Nephron progenitor cell (in vitro differentiated cells): ENCODE measurements at regions not wholly inside any gene's neighbourhood (a gene's known extent, or its start where the extent isn't known, plus 50 kb on each side); places are given as distances from the start of the nearest gene placed in this dataset.
"Not testable (repeated sequence)": the region's sequence is repeated elsewhere in the genome, so short reads cannot be mapped to it uniquely, and the experiment has no call there.

Source experiments
- DNase-seq: peaks from one replicate; pipeline ENCODE4 v3.0.0; 2021
- H3K27ac Mint-ChIP-seq: 2 replicates; pipeline ENCODE4 v1.8.0; 2021; ENCODE audit warnings: mild to moderate bottlenecking, moderate library complexity, mixed read lengths
- H3K27me3 Mint-ChIP-seq: 2 replicates; pipeline ENCODE4 v1.8.0; 2021; ENCODE audit warnings: mild to moderate bottlenecking, low read depth, mixed read lengths; ENCODE audit not compliant: poor library complexity
- H3K36me3 Mint-ChIP-seq: 2 replicates; pipeline ENCODE4 v1.8.0; 2021; ENCODE audit warnings: low read depth, mixed read lengths
- H3K4me1 Mint-ChIP-seq: 2 replicates; pipeline ENCODE4 v1.8.0; 2021; ENCODE audit warnings: mixed read lengths
- H3K4me3 Mint-ChIP-seq: 2 replicates; pipeline ENCODE4 v1.8.0; 2021; ENCODE audit warnings: mild to moderate bottlenecking, moderate library complexity, mixed read lengths
- H3K9me3 Mint-ChIP-seq: 2 replicates; pipeline ENCODE4 v1.8.0; 2021; ENCODE audit warnings: mild to moderate bottlenecking, moderate library complexity, mixed read lengths
- TF ChIP-seq, protein P1 (sequence below): fragments of 200-600 bp; sonication (generic); IDR thresholded peaks from 2 replicates; pipeline ENCODE4 v1.5.0; 2021; ENCODE audit warnings: antibody characterized with exemption

DNA sequence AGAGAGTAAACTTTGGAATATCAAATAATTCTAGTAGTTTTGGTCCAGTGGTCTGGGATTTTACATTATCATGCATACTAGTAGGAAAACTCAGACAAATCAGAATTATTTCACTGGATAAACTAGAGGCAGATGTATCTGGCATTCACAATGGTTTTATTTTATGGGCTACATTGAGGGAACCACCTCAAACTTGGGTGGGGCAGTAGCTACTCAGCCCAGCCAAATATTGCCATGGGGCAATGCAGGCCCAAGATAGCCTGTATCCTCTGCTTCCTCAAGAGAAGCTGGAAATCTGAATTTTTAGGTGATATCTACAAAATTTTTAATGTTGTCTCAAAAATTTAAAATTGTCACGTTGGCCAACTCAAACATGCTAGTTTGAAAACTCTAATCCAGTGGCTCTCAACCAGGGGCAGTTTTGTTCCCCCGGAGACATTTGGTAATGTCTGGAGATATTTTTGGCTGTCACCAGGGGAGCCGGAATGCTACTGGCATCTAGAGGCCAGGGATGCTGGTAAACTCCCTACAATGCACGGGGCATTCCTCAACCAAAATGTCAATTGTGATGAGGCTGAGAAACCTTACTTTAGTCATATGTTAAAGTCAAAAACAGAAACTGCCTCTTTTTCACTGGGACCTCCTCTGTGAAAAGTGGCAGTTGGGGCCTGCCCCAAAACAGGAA, 172.8 kb upstream of the SPRED2 start:
- no peak overlapping the region for H3K4me3 Mint-ChIP-seq
- H3K9me3 Mint-ChIP-seq, result peaks cover 17% of the 10 kb centered on the region
- TF ChIP-seq, protein P1, sequence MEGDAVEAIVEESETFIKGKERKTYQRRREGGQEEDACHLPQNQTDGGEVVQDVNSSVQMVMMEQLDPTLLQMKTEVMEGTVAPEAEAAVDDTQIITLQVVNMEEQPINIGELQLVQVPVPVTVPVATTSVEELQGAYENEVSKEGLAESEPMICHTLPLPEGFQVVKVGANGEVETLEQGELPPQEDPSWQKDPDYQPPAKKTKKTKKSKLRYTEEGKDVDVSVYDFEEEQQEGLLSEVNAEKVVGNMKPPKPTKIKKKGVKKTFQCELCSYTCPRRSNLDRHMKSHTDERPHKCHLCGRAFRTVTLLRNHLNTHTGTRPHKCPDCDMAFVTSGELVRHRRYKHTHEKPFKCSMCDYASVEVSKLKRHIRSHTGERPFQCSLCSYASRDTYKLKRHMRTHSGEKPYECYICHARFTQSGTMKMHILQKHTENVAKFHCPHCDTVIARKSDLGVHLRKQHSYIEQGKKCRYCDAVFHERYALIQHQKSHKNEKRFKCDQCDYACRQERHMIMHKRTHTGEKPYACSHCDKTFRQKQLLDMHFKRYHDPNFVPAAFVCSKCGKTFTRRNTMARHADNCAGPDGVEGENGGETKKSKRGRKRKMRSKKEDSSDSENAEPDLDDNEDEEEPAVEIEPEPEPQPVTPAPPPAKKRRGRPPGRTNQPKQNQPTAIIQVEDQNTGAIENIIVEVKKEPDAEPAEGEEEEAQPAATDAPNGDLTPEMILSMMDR, result no peak
- no peak for DNase-seq
- H3K4me1 Mint-ChIP-seq, result peaks cover 40% of the 10 kb centered on the region
- peaks cover 5% of the 10 kb centered on the region for H3K36me3 Mint-ChIP-seq
- H3K27ac Mint-ChIP-seq, result no peak overlapping the region
- peaks cover 3% of the 10 kb centered on the region for H3K27me3 Mint-ChIP-seq

DNA sequence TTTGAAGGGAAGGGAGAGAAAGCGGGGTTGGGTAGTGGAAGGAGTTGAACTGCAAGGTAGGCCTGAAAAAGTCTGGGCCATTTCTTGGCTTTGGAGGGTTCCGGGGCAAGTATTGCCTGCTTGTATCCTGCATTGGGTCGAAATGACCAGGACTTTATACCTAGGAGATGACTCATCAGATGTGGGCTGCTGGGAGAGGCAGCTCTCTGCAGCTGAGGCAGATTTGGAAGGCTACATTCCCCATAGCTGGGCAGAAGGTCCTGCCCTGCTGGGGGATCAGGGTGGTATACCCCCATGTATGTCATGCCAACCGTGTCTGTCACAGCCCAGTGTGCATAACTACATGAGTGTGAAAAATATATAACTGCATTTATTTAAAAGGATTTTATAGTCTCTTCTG, 171.8 kb upstream of the SPRED2 start:
- Mint-ChIP-seq H3K27ac (no peak overlapping the region), H3K36me3 (peaks cover 5% of the 10 kb centered on the region), H3K4me1 (peaks cover 36% of the 10 kb centered on the region), H3K9me3 (peaks cover 17% of the 10 kb centered on the region), H3K4me3 (no peak overlapping the region), H3K27me3 (peaks cover 3% of the 10 kb centered on the region)
- TF ChIP-seq, protein P1, result no peak
- no peak for DNase-seq

DNA sequence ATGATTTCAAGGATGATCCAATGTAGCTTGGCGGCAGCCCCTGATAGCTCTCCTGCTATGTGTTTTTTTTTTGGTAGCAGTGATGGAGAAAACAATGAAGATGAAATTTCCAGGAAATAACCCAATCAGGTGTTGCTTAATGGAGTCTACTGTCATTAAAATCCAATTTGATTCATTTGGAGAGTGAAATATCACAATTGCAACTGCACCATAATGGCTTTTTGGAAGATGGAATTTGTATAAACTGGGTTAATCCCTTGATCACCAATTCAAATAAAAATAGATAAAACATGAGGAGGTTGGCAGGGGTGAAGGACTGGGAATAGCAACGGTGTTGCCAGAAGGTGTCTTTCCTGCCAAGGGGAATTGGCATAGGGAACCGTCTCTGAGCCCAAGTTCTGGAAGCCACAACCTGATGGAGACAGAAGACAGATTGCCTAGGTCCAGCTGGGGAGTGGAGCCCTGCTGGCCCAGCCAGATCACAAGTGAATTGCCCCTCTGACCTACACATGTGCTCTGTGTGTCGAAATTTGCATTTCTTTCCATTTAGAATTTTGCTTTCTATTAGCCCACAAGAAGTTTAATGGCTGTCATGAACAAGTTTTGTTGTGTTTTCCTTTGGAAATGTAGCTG, 170.3 kb upstream of the SPRED2 start:
- DNase-seq, result no peak
- H3K4me1 Mint-ChIP-seq, result peaks cover 24% of the 10 kb centered on the region
- no peak overlapping the region for H3K4me3 Mint-ChIP-seq
- TF ChIP-seq, protein P1, result no peak
- peaks cover 5% of the 10 kb centered on the region for H3K36me3 Mint-ChIP-seq
- no peak overlapping the region for H3K27ac Mint-ChIP-seq
- H3K27me3 Mint-ChIP-seq, result peaks cover 3% of the 10 kb centered on the region
- peaks cover 17% of the 10 kb centered on the region for H3K9me3 Mint-ChIP-seq

DNA sequence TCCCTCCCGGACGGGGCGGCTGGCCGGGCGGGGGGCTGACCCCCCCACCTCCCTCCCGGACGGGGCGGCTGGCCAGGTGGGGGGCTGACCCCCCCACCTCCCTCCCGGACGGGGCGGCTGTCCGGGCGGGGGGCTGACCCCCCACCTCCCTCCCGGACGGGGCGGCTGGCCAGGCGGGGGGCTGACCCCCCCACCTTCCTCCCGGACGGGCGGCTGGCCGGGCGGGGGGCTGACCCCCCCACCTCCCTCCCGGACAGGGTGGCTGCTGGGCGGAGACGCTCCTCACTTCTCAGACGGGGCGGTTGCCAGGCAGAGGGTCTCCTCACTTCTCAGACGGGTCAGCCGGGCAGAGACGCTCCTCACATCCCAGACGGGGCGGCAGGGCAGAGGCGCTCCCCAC, 168.5 kb upstream of the SPRED2 start:
- H3K4me1 Mint-ChIP-seq, H3K27ac Mint-ChIP-seq, H3K27me3 Mint-ChIP-seq, DNase-seq, H3K36me3 Mint-ChIP-seq, H3K4me3 Mint-ChIP-seq: not testable (repeated sequence)
- H3K9me3 Mint-ChIP-seq, result peaks cover 17% of the 10 kb centered on the region

DNA sequence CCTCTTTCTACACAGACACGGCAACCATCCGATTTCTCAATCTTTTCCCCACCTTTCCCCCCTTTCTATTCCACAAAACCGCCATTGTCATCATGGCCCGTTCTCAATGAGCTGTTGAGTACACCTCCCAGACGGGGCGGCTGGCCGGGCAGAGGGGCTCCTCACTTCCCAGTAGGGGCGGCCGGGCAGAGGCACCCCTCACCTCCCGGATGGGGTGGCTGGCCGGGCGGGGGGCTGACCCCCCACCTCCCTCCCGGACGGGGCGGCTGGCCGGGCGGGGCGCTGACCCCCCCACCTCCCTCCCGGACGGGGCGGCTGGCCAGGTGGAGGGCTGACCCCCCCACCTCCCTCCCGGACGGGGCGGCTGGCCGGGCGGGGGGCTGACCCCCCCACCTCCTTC, 168.0 kb upstream of the SPRED2 start:
- not testable (repeated sequence) for DNase-seq, H3K4me1 Mint-ChIP-seq, H3K4me3 Mint-ChIP-seq, H3K27ac Mint-ChIP-seq, H3K27me3 Mint-ChIP-seq, H3K36me3 Mint-ChIP-seq
- H3K9me3 Mint-ChIP-seq, result peaks cover 17% of the 10 kb centered on the region

DNA sequence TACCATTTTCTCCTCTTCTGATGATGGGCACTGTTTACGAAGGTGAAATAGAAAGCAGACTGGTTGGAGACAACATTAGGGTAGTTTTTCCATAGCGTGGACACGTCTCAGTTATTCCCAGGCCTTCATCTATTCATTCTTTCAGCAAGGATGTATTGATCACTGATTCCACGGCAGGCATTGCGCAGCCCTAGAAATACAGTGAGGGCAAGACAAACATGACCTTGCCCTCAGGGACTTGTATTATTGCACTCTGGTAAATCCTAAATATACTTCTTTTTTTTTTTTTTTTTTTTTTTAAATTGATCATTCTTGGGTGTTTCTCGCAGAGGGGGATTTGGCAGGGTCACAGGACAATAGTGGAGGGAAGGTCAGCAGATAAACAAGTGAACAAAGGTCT, 167.3 kb upstream of the SPRED2 start:
- Mint-ChIP-seq H3K9me3 (peaks cover 22% of the 10 kb centered on the region), H3K36me3 (peaks cover 5% of the 10 kb centered on the region), H3K4me3 (no peak overlapping the region), H3K27me3 (peaks cover 3% of the 10 kb centered on the region), H3K4me1 (peaks cover 9% of the 10 kb centered on the region), H3K27ac (no peak overlapping the region)
- DNase-seq, result no peak
- TF ChIP-seq, protein P1, result no peak

DNA sequence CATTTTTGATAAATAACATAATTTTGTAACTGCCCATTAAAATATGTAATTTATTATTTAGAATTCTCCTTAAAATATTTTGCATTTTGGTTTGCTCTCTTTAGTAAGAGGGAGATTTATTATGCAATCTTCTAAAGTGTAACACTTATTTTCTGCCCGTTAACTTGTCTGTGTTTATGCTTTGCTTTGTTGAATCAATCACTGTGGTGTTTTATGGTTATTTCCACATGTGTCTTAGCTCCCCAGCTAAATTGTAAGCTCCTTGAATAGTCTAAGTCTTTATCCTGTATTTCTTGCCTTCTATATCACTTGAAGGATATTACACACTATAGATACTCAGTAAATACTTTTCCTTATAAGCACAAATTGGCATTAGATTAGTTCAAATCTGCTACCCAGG, 166.6 kb upstream of the SPRED2 start:
- Mint-ChIP-seq H3K9me3 (peaks cover 26% of the 10 kb centered on the region), H3K27me3 (no peaks in the 10 kb centered on the region), H3K4me1 (peaks cover 9% of the 10 kb centered on the region), H3K36me3 (peaks cover 5% of the 10 kb centered on the region), H3K27ac (no peak overlapping the region), H3K4me3 (no peak overlapping the region)
- TF ChIP-seq, protein P1, result no peak
- DNase-seq, result no peak
